ENCODE measurements at regions not wholly inside any gene's neighbourhood (a gene's known extent, or its start where the extent isn't known, plus 50 kb on each side); places are given as distances from the start of the nearest gene placed in this dataset.

- TF ChIP-seq POLR2A (IDR thresholded peaks at IDR 0.05) (no peak), CTCF (IDR thresholded peaks at IDR 0.05) (no peak)
Measured at GRCh38 chr10:71144824-71145223, 67.5 kb upstream of the UNC5B start.
